Common myeloid progenitor, CD34-positive (primary cell): ENCODE measurements at regions not wholly inside any gene's neighbourhood (a gene's known extent, or its start where the extent isn't known, plus 50 kb on each side); places are given as distances from the start of the nearest gene placed in this dataset.

Experiments
- CTCF ChIA-PET: fragments of 350-600 bp; sonication (Branson Sonifier 250); formaldehyde crosslinking; loops from one replicate; lab custom pipeline; 2021; ENCODE audit warnings: antibody characterized with exemption; lab: Charles Lee
- POLR2A ChIA-PET: fragments of 350-600 bp; sonication (Branson Sonifier 250); formaldehyde crosslinking; loops from one replicate; lab custom pipeline; 2021; ENCODE audit warnings: antibody characterized with exemption; lab: Charles Lee
- DNase-seq, 3 donors: peaks; one replicate each; pipeline versions ENCODE4 v3.0.0 to v3.0.0-alpha.2; 2013
- H3K27ac ChIP-seq, 2 experiments: 1 replicate in 1 of 2; 2 replicates in 1 of 2; pipeline ENCODE4 v1.7.0; 2013; ENCODE audit warnings: inconsistent platforms in 2 of 2, low read length in 2 of 2, mild to moderate bottlenecking in 2 of 2, low read depth in 1 of 2, moderate library complexity in 1 of 2; ENCODE audit not compliant: severe bottlenecking in 2 of 2, insufficient read depth in 1 of 2, poor library complexity in 1 of 2
- H3K27me3 ChIP-seq, 5 experiments: replicated peaks in 2 of 5; 1 replicate in 3 of 5; 2 replicates in 2 of 5; pipeline versions ENCODE4 v1.6.1 to v1.7.0; 2013; ENCODE audit warnings: low read length in 4 of 5, mild to moderate bottlenecking in 2 of 5, moderate library complexity in 2 of 5, inconsistent platforms in 1 of 5; ENCODE audit not compliant: insufficient read depth in 5 of 5, control insufficient read depth in 4 of 5
- H3K36me3 ChIP-seq, 4 experiments: 1 replicate in 2 of 4; 2 replicates in 2 of 4; pipeline versions ENCODE4 v1.6.1 to v1.7.0; 2013; ENCODE audit warnings: low read length in 3 of 4, control low read depth in 1 of 4, mild to moderate bottlenecking in 1 of 4; ENCODE audit not compliant: control insufficient read depth in 4 of 4, insufficient read depth in 4 of 4
- H3K4me1 ChIP-seq, 4 experiments: 1 replicate in 3 of 4; 2 replicates in 1 of 4; pipeline versions ENCODE4 v1.6.1 to v1.7.1; 2013; ENCODE audit warnings: low read length in 3 of 4, mild to moderate bottlenecking in 3 of 4, control low read depth in 1 of 4, inconsistent platforms in 1 of 4, moderate library complexity in 1 of 4; ENCODE audit not compliant: control insufficient read depth in 4 of 4, insufficient read depth in 4 of 4; ENCODE audit errors: control extremely low read depth in 1 of 4
- H3K4me3 ChIP-seq, 7 experiments: 1 replicate in 4 of 7; 2 replicates in 3 of 7; pipeline versions ENCODE4 v1.5.1 to v1.7.0; 2013; ENCODE audit warnings: mild to moderate bottlenecking in 7 of 7, low read length in 6 of 7, moderate library complexity in 6 of 7, inconsistent platforms in 2 of 7, low read depth in 2 of 7, control low read depth in 1 of 7; ENCODE audit not compliant: insufficient read depth in 4 of 7, control insufficient read depth in 1 of 7; ENCODE audit errors: extremely low read depth in 1 of 7
- H3K9me3 ChIP-seq, 5 experiments: 1 replicate in 4 of 5; 2 replicates in 1 of 5; pipeline versions ENCODE4 v1.6.1 to v1.7.1; 2013; ENCODE audit warnings: low read length in 4 of 5, mild to moderate bottlenecking in 2 of 5, inconsistent platforms in 1 of 5, low read depth in 1 of 5, moderate library complexity in 1 of 5; ENCODE audit not compliant: control insufficient read depth in 4 of 5, insufficient read depth in 2 of 5; ENCODE audit errors: control extremely low read depth in 1 of 5
- WGBS: methylation state at CpG from one replicate; pipeline ENCODE4 v1.1.5; 2013; ENCODE audit not compliant: insufficient coverage; 5-methylcytosine and 5-hydroxymethylcytosine counted together

GRCh38 chr7:26587536-26587935, 276.9 kb downstream of the SKAP2 start:
- Histone ChIP-seq H3K4me1 (peaks cover 3 to 12% (median 9%) of the 10 kb centered on the region in 4 experiments), H3K27me3 (no peaks in the 10 kb centered on the region), H3K27ac (no peak overlapping the region), H3K36me3 (no peaks in the 10 kb centered on the region), H3K4me3 (peak overlapping the region in 1 of 7 experiments; percentile 16), H3K9me3 (no peaks in the 10 kb centered on the region)
- ChIA-PET CTCF (interaction anchor here (0.8 to 1.0 kb wide), 2 partner anchors 24 to 33 kb away, joined by 3 read pairs; no protein-coding TSS in a partner anchor), POLR2A (no interaction called here)
- peak in 2 of 3 donors; percentile 6 to 15 for DNase-seq
- 0% methylated on average over 2 of the region's 10 CpGs for WGBS

GRCh38 chr7:26588511-26588910, 275.9 kb downstream of the SKAP2 start:
- Histone ChIP-seq H3K9me3 (no peaks in the 10 kb centered on the region), H3K4me1 (peaks cover 3 to 12% (median 9%) of the 10 kb centered on the region in 4 experiments), H3K36me3 (no peaks in the 10 kb centered on the region), H3K4me3 (no peak overlapping the region), H3K27me3 (no peaks in the 10 kb centered on the region), H3K27ac (no peak overlapping the region)
- ChIA-PET POLR2A (no interaction called here), CTCF (interaction anchor here (1.0 to 1.1 kb wide), 2 partner anchors 8 to 32 kb away, joined by 3 read pairs; no protein-coding TSS in a partner anchor)
- 82% methylated on average over 1 of the region's 1 CpG for WGBS
- DNase-seq, result peak in 2 of 3 donors; percentile 22 to 37

GRCh38 chr7:26590709-26591108, 273.7 kb downstream of the SKAP2 start:
- POLR2A ChIA-PET, result interaction anchor here (0.6 kb wide), 1 partner anchor 9 kb away, joined by 4 read pairs; no protein-coding TSS in a partner anchor
- Histone ChIP-seq H3K36me3 (no peaks in the 10 kb centered on the region), H3K9me3 (no peaks in the 10 kb centered on the region), H3K27ac (no peak overlapping the region), H3K4me3 (no peak overlapping the region), H3K27me3 (no peaks in the 10 kb centered on the region), H3K4me1 (peaks cover 3 to 12% (median 9%) of the 10 kb centered on the region in 4 experiments)
- CTCF ChIA-PET, result interaction anchor here (1.0 kb wide), 1 partner anchor 13 kb away, joined by 3 read pairs; no protein-coding TSS in a partner anchor
- no peak for DNase-seq
- WGBS, result 80% methylated on average over 1 of the region's 2 CpGs

- no peak for DNase-seq
- Histone ChIP-seq H3K27ac (no peak overlapping the region), H3K4me3 (no peak overlapping the region), H3K9me3 (no peaks in the 10 kb centered on the region), H3K4me1 (peaks cover 3 to 12% (median 9%) of the 10 kb centered on the region in 4 experiments), H3K36me3 (no peaks in the 10 kb centered on the region), H3K27me3 (no peaks in the 10 kb centered on the region)
- ChIA-PET CTCF (interaction anchor here (1.0 kb wide), 1 partner anchor 55 kb away, joined by 3 read pairs; no protein-coding TSS in a partner anchor), POLR2A (no interaction called here)
These were observed 272.4 kb downstream of the SKAP2 start for GRCh38 chr7:26592011-26592410.

GRCh38 chr7:26593393-26593792, 271.0 kb downstream of the SKAP2 start:
- 94% methylated on average over 9 of the region's 9 CpGs for WGBS
- Histone ChIP-seq H3K4me3 (no peak overlapping the region), H3K27me3 (no peaks in the 10 kb centered on the region), H3K27ac (no peak overlapping the region), H3K36me3 (no peaks in the 10 kb centered on the region), H3K4me1 (no peaks in the 10 kb centered on the region), H3K9me3 (no peaks in the 10 kb centered on the region)
- POLR2A ChIA-PET, result no interaction called here
- CTCF ChIA-PET, result interaction anchor here (1.0 to 1.1 kb wide), 2 partner anchors 11 to 12 kb away, joined by 3 to 4 read pairs; no protein-coding TSS in a partner anchor
- no peak for DNase-seq

- Histone ChIP-seq H3K27ac (no peak overlapping the region), H3K4me1 (no peaks in the 10 kb centered on the region), H3K4me3 (no peak overlapping the region), H3K36me3 (no peaks in the 10 kb centered on the region), H3K9me3 (no peaks in the 10 kb centered on the region), H3K27me3 (no peaks in the 10 kb centered on the region)
- ChIA-PET POLR2A (no interaction called here), CTCF (interaction anchor here (1.0 to 1.1 kb wide), 2 partner anchors 10 to 12 kb away, joined by 3 to 4 read pairs; no protein-coding TSS in a partner anchor)
- 92% methylated on average over 4 of the region's 5 CpGs for WGBS
- no peak for DNase-seq
These were observed 270.5 kb downstream of the SKAP2 start for GRCh38 chr7:26593896-26594295.

GRCh38 chr7:26594553-26594952, 269.8 kb downstream of the SKAP2 start:
- Histone ChIP-seq H3K4me3 (no peak overlapping the region), H3K4me1 (no peaks in the 10 kb centered on the region), H3K27me3 (no peaks in the 10 kb centered on the region), H3K36me3 (no peaks in the 10 kb centered on the region), H3K9me3 (no peaks in the 10 kb centered on the region), H3K27ac (no peak overlapping the region)
- CTCF ChIA-PET, result no interaction called here
- DNase-seq, result no peak
- WGBS, result 100% methylated on average over 1 of the region's 6 CpGs
- POLR2A ChIA-PET, result no interaction called here
